H7 (cell line): ENCODE measurements at regions not wholly inside any gene's neighbourhood (a gene's known extent, or its start where the extent isn't known, plus 50 kb on each side); places are given as distances from the start of the nearest gene placed in this dataset.

ENCODE experiments used
- DNase-seq: peaks from one replicate; pipeline ENCODE4 v3.0.0; 2012
- H3K27me3 ChIP-seq: 2 replicates; pipeline ENCODE4 v1.6.0; 2011; ENCODE audit warnings: mild to moderate bottlenecking, low read length; ENCODE audit not compliant: control insufficient read depth, insufficient read depth
- H3K36me3 ChIP-seq: replicated peaks from 2 replicates; pipeline ENCODE4 v1.5.1; 2011; ENCODE audit warnings: low read length; ENCODE audit not compliant: control insufficient read depth, insufficient read depth
- H3K4me3 ChIP-seq: 2 replicates; pipeline ENCODE4 v1.5.1; 2011; ENCODE audit warnings: low read depth, mild to moderate bottlenecking, control low read depth, low read length, moderate library complexity; ENCODE audit not compliant: insufficient read depth

DNA sequence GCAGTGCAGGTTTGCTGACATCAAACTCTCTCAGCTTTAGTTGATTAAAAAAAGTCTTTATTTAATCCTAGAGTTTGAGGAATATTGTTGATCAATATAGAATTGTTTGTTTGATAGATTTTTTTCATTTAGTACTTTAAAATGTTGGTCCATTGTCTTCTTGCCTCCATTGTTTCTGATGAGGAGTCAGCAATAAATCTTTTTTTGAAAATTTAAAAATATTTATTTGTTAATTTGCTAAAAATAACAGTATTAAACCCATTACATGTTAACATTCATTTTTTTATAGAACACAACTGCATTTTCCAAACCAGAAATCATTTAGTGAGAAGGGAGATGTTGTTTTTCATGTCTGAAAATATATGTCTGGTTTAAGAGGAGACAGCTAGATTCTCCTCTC is 173.8 kb upstream of the USP24 start:
- no peak for DNase-seq
- Histone ChIP-seq H3K4me3 (no peak overlapping the region), H3K27me3 (no peaks in the 10 kb centered on the region), H3K36me3 (no peaks in the 10 kb centered on the region)

DNA sequence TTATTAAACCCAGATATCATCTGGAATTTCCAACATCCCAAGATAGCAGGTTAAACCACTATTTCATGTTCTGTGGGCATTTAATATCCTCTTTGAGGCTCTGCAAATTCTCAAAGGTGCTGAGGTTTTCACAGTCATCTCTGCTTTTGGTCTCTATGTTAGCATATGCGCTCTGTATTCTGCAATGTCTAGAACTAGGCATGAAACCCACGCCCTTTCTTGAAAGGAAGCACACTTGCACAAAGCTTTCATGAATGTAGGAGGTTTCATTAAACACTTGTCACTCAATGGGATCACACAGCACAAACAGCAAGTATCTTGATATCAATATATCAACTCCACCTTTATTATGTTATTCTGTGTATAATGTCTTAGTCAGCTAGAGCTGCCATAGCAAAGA is 172.0 kb upstream of the USP24 start:
- Histone ChIP-seq H3K27me3 (no peaks in the 10 kb centered on the region), H3K36me3 (no peaks in the 10 kb centered on the region; the same call in 1 of the 2 replicates), H3K4me3 (no peak overlapping the region)
- DNase-seq: no peak

DNA sequence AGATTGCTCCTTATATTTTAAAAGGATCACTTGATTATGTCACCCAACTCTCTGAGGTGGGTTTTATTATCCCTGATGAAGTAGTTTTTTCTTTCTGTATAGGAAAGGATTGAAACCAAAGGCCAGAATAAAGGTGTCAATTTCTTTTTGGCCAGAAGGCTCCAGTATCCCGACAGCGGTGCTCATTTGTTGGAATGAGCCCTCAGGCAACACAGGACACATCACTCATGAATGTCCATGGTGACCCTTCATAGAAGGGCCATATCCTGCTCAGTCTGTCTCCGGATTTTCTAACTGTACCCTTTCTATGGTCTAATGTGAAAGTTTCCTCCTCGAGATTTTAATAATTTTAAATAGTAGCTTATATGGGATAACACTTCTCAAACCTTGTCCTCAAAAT is 171.3 kb upstream of the USP24 start:
- no peaks in the 10 kb centered on the region; the same call in 1 of the 2 replicates for H3K36me3 ChIP-seq
- no peaks in the 10 kb centered on the region for H3K27me3 ChIP-seq
- no peak overlapping the region for H3K4me3 ChIP-seq
- no peak for DNase-seq

DNA sequence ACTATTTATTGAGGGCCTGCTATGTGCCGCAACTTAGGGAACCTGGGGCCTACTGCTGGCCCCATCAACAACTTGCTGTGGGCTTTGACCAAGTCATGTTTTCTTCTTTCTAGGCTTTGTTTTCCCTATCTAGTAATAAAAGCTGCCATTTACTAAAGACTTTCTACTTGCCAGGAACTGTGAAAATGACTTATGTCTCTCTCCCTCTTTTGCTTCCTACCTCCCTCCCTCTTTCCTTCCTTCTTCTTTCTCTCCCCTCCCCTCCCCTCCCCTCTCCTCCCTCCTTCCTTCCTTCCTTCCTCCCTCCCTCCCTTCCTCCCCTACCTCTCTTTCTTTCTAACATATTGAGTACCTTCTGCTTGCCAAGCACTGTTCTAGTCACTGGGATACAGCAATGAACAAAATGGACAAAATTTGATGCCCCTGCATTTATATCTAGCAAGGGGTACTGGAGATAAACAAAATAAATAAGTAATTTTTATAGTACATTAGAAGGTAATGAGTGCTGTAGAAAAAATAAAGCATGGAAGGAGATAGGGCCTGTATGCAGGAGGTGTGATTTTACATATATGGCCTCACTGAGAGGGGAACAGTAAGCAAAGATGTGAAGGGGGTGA is 170.3 kb upstream of the USP24 start:
- Histone ChIP-seq H3K36me3 (no peaks in the 10 kb centered on the region; the same call in 1 of the 2 replicates), H3K4me3 (no peak overlapping the region), H3K27me3 (no peaks in the 10 kb centered on the region)
- DNase-seq: no peak

DNA sequence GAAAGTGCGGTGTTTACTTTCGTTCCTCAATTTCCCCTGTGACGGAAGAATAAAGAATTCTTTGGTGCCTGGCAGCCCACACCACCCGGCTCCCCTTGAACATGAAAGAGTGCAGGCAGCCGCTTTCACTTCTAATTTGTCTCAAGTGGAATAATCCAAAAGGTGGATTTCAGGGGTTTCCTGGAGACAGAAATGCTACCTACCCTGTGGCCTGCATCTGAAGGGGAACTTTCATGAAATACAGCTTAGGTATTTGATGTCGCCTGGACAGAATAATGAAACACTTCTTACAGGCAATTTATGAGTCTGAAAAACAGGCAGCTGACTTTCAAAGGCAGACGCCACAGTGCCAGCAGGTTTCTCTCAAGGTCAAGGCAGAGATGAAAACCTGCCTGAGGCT is 169.5 kb upstream of the USP24 start:
- H3K27me3 ChIP-seq: no peaks in the 10 kb centered on the region
- no peak for DNase-seq

DNA sequence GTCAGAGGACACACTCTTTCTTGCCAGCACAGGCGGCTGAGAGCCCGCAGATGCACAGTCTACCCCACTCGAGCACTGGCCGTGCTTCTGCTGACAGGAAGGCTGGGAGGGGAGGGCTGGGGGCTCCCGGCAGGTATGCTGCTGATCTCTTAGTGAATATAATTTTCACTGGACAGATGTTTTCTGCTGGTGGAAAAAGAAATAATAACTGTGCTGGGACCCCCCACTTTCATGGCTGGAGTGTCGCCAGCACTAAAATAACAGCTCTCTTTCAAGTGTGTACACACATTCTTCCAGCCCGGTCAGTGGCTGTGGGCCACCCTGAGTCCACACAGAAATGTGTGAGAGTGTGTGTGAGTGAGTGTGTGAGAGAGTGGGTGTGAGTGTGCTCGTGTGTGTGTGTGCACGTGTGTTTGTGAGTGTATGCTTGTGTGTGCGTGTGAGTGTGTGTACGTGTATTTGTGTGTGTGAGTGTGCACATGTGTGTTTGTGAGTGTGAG is 167.7 kb upstream of the USP24 start:
- H3K27me3 ChIP-seq: no peaks in the 10 kb centered on the region
- no peaks in the 10 kb centered on the region; the same call in 1 of the 2 replicates for H3K36me3 ChIP-seq
- DNase-seq: no peak
- no peak overlapping the region for H3K4me3 ChIP-seq

More for the DNA sequence above, 169.5 kb upstream of the USP24 start:
- no peak overlapping the region for H3K4me3 ChIP-seq
- H3K36me3 ChIP-seq: no peaks in the 10 kb centered on the region; the same call in 1 of the 2 replicates

DNA sequence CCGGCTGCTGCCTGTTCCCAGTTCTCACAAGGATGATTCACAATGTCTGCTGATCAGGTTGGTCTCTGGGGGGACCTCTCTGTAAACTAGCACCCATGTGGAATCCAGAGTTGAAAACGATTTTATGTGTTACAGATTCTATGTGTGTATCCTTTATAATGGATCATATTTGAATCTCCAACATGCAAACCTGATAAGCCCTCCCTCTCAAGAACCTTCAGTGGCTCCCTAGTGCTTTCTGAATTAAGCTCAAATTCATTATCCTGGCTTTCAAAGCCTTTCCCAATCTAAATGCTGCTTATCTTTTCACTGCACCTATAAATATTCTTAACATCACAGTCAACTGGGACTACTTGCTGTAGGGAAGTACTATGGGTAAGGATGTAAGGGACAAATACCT is 166.8 kb upstream of the USP24 start:
- no peak for DNase-seq
- Histone ChIP-seq H3K27me3 (no peaks in the 10 kb centered on the region), H3K4me3 (no peak overlapping the region), H3K36me3 (no peaks in the 10 kb centered on the region; the same call in 1 of the 2 replicates)

DNA sequence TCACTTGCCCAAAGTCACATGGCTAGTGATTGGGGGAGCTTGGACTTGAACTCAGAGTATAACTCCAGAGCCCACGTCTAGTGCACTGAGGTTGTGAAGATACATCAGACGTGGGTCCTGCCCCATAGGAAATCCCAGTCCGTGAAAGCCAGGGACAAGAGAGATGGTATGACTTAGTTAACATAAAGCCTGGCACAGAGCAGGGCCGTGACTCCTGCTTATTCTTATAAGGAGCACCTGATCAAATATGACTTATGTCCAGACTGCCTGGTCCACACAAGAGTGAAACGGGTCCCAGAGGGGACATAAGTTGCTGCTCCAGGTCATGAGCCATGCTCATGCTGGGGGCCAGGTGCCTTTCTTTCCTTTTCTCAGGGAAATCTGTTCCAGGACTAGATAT is 166.3 kb upstream of the USP24 start:
- no peak for DNase-seq

DNA sequence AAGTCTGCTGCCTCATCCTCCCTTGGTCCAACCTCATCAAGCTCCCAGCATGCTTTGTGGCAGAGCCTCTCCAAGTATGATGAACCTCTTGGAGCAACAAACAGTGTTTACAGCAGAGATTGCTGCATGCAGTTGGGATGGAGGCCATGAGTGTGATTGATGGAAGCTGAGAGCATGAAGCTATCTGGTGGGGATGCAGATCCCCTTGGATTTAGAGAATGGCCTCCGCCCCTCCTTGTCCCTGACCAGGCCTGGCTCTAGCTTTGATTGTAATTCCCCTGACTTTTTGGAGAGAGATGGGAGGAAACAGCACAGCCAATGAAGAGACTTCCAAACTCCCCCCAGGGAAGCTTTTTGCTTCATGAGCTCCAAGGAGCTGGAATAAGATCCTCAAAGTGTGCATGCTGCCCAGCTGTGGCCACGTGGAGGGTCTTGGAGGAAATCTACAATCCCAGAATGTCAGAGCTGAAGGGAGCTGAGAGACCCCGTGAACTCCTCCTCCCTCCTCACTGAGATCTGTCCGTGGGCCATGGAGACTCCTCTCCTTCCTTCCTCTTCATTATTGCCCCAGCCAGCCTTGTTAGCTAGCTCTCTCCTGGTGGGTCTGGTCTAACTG is 165.3 kb upstream of the USP24 start:
- Histone ChIP-seq H3K27me3 (no peaks in the 10 kb centered on the region), H3K36me3 (no peaks in the 10 kb centered on the region; the same call in 1 of the 2 replicates), H3K4me3 (no peak overlapping the region)
- DNase-seq: no peak

More for the DNA sequence above, 166.3 kb upstream of the USP24 start:
- H3K4me3 ChIP-seq: no peak overlapping the region
- no peaks in the 10 kb centered on the region; the same call in 1 of the 2 replicates for H3K36me3 ChIP-seq
- no peaks in the 10 kb centered on the region for H3K27me3 ChIP-seq

DNA sequence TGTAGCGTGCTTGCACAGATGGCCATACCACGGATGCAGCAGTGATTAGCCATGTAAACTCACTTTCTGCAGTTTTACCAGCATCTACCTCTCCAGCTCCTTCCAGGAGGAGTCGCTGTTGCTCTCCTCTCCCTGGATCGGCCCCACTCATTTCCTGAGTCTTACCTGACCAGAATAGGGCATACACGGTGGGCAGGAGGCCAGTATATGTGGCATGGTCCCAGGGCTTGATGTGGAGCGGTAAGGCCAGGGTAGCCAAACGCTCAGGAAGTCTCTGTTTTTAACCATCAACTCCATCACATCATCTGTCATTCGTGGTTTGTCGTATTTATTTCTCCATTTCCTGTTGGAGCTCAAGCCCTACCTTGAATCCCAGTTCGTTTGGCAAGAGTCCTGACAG is 163.4 kb upstream of the USP24 start:
- Histone ChIP-seq H3K4me3 (no peak overlapping the region), H3K36me3 (no peaks in the 10 kb centered on the region; the same call in 1 of the 2 replicates), H3K27me3 (no peaks in the 10 kb centered on the region)
- DNase-seq: peak; percentile 75

DNA sequence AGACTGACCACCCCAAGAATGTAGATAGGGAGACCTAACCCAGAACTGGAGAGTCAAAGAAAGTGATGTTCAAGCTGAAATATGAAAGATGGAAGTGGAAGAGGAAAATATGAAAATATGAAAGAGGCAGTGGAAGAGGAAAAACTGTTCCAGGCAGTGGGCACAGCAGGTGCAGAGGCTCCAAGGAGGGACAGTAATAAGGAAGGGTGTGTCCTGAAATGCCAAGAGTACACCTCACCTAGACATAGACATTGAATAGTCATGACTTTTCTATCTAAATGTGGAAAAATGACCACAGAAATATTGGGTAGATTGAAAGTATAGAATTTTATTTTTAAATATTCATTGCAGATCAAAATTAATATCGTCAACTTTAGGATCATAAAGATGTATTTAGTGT is 161.7 kb upstream of the USP24 start:
- H3K4me3 ChIP-seq: no peak overlapping the region
- DNase-seq: no peak
- H3K27me3 ChIP-seq: no peaks in the 10 kb centered on the region

DNA sequence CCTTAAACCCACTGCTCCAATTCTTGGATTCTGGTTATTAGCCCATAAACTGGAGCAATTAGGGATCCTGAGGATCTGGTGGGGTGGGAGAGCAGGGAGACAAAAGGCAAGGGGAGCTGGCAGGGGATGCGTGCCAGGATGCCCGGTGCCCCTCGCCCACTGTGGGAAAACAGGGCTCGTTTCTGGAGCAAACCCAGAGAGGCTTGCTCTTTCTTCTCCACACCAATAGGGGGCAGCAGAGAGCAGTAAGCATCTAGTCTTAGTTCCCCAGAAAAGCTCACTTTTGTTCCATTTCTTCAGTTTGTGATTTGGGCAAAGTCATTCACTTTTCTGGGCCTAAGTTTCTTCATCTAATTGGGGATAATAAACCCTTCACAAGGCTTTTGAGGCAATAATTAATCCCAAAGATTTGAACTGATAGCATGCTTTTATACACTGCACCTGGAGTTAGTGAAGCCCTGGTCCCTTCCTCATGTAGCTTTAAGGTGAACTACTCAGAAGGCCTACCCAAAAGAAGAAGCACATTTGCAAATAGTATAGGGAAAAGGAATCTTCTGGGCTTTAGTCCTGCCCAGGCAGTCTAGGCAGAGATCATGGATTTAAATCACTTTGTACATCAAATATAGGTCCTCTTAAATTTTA is 160.6 kb upstream of the USP24 start:
- no peaks in the 10 kb centered on the region for H3K36me3 ChIP-seq
- DNase-seq: peak; percentile 75

More for the DNA sequence above, 161.7 kb upstream of the USP24 start:
- H3K36me3 ChIP-seq: no peaks in the 10 kb centered on the region

DNA sequence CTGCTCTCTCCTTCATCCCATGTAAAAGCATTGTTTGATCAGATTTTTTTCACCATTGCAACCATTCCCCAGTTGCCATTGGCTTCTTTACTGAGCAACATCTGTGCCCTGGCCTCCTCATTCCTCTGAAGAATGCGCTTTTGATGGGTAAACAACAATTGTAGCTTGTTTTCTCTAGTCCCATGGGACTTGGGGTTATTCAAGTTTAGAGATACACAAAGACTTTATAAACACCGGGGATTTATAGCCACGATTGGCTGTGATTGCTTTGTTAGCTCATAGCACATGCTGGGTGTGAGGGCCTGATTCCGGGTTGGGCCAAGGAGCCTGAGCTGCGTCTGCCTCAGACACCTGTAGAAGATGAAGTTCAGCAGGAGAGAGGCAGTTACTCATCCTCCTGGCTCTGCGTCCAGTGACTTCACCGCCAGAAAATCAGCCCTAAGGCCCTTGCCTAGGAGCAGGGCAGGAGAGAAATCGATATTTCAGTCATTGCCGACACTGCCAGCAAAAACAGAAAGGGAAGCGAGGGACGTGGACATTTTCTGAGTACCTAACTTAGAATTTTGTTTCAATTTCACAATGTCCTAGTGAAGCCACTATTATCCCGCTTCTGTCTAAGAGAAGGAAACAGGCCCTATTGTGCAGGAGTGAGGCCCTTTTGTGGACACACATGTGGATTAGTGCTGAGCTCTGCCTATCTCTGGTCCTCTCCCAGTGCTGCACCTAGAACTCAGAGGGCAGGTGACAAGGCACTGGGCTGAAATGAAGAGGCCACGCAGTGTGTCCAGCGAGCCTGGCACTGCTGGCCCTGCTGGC is 159.8 kb upstream of the USP24 start:
- Histone ChIP-seq H3K27me3 (no peaks in the 10 kb centered on the region), H3K36me3 (no peaks in the 10 kb centered on the region), H3K4me3 (no peak overlapping the region)
- DNase-seq: no peak

More for the DNA sequence above, 160.6 kb upstream of the USP24 start:
- no peak overlapping the region for H3K4me3 ChIP-seq
- no peaks in the 10 kb centered on the region for H3K27me3 ChIP-seq

DNA sequence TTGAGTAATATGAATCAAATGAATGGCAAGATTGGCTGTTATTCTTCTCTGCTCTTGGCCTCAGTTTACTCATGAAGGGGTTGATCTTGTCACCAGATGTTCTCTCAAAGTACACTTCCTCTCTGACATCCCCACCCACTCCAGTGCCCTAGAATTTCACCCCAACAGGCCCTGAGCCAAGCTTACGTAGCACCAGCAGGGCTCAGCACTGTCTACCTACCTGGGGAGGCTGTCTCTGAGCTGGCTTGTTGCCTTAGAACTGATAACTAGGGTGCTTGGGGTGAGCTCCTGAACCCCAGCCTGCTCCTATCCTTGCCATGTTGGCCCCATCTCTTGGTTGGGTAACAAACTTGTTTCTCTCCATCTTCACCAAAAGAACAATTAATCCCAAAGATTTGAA is 159.1 kb upstream of the USP24 start:
- Histone ChIP-seq H3K36me3 (no peaks in the 10 kb centered on the region), H3K4me3 (no peak overlapping the region), H3K27me3 (no peaks in the 10 kb centered on the region)
- DNase-seq: no peak
